GM21619 (cell line): ENCODE measurements at regions not wholly inside any gene's neighbourhood (a gene's known extent, or its start where the extent isn't known, plus 50 kb on each side); places are given as distances from the start of the nearest gene placed in this dataset.
"Not testable (repeated sequence)": the region's sequence is repeated elsewhere in the genome, so short reads cannot be mapped to it uniquely, and the experiment has no call there.

Experiments
- ATAC-seq: cut with Tn5 transposase; IDR thresholded peaks from one replicate; pipeline ENCODE4 v1.9.1; 2021; ENCODE audit not compliant: unreplicated experiment

- no peak for ATAC-seq
Measured at GRCh38 chr13:65540175-65540574, 1690.0 kb downstream of the PCDH9 start.

DNA sequence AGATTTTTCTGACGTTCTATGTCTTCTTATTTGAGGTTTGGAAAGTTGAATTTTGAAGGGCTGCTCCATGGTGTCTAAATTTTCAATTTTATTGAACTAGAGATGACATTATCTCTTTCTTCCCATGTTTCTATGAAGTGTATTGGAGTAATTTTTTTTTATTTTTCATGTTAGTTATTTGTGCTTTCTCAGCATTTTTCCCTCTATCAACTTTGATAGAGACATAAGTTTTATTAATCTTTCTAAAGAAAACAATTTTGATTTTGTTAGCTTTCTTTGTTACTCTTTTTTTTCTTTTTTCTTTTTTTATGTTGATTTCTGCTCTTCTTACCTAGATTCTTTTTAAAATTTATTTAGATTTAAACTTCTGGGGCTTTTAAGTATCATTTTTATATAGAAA lies 1694.8 kb downstream of the PCDH9 start:
- no peak for ATAC-seq

DNA sequence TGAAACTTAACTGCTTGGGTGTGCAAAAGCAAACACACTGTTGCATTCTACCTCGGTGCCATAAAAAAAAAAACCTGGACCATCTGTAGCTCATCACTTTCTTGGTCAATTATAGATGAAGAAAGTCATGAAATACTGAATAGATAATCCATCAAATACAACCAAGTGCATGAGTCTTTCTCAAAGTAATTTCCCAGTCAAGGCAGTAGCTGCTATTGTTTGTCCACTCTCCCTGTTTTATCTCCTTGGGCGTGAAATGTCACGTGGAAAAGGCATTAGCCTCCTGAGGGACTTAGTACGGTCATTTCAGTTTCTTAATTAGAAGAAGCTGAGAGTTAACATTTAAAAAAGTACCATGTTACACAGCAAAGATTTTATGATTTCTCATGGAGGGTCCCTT lies 1697.9 kb downstream of the PCDH9 start:
- ATAC-seq: no peak

- ATAC-seq: no peak
Measured at GRCh38 chr13:65530688-65531087, 1699.4 kb downstream of the PCDH9 start.

- no peak for ATAC-seq
Measured at GRCh38 chr13:65529541-65529940, 1700.6 kb downstream of the PCDH9 start.

- no peak for ATAC-seq
Measured at GRCh38 chr13:65508745-65509144, 1721.4 kb downstream of the PCDH9 start.

GRCh38 chr13:65508338-65508737 lies 1721.8 kb downstream of the PCDH9 start:
- ATAC-seq: no peak

- no peak for ATAC-seq
Measured at GRCh38 chr13:65505941-65506340, 1724.2 kb downstream of the PCDH9 start.

- ATAC-seq: no peak
Measured at GRCh38 chr13:65504213-65504612, 1725.9 kb downstream of the PCDH9 start.

DNA sequence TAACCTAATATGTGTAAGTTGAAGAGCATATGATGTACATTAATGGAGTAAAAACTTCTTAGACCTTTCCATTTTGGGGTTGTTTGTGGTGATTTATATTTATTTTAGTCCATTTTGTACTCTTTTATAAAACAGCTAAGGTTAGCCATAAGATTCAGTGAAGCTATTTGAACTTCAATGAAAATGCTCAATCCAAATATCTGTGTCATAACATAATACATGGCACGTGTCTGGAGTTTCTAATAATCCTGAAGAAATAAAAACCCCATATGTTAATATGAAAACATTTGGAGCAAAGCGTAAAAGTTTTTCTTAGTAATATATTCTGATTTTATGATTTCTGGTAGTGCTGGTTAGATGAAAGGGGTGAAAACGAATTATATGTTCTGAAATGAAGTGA lies 1729.7 kb downstream of the PCDH9 start:
- ATAC-seq: no peak

DNA sequence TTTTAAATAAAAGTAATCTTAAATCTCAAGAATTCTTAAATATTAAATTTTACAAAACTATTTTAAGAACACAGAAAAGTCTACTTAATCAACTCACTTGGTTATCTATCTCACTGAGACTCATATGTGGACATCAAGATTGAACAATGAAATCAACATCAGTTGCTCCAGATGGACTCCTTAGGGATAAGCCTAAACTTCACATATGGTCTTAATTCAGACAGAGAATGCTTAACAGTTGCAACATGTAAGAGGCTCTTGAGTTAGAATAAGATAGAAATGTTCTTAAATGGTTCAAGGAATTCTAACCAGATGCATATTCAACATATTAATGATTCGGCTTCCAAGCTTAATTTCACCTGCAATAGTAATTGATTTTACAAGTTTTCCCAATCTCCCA lies 1730.9 kb downstream of the PCDH9 start:
- ATAC-seq: no peak

- no peak for ATAC-seq
Measured at GRCh38 chr13:65497265-65497664, 1732.9 kb downstream of the PCDH9 start.

DNA sequence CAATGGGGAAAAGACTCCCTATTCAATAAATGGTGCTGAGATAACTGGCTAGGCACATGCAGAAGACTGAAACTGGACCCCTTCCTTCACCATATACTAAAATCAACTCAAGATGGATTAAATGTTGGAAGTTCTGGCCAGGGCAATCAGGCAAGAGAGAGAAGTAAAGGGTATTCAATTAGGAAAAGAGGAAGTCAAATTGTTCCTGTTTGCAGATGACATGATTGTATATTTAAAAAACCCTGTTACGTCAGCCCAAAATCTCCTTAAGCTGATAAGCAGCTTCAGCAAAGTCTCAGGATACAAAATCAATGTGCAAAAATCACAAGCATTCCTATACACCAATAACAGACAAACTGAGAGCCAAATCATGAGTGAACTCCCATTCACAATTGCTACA lies 1739.4 kb downstream of the PCDH9 start:
- ATAC-seq: not testable (repeated sequence)

- ATAC-seq: no peak
Measured at GRCh38 chr13:65488606-65489005, 1741.5 kb downstream of the PCDH9 start.

DNA sequence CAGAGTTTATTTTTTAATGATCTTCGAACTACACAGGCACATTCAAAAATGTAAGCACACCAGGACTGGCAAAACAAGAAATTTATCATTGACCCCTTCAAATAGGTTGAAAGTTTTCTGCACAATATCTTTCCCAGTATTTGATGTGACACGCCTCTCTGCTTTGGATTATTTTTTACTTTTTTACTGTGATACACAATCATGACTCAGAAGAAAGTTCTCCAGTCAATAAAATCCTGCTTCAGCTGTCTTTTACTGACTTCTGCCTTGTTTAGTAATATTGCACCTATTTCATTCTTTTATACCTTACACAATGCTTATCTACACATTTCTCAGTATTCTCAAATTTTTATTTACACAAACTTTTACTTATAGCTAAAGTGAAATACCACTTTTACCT lies 1750.4 kb downstream of the PCDH9 start:
- ATAC-seq: no peak

GRCh38 chr13:65473196-65473595 lies 1756.9 kb downstream of the PCDH9 start:
- no peak for ATAC-seq

- ATAC-seq: no peak
Measured at GRCh38 chr13:65472336-65472735, 1757.8 kb downstream of the PCDH9 start.

GRCh38 chr13:65470781-65471180 lies 1759.4 kb downstream of the PCDH9 start:
- ATAC-seq: no peak

- ATAC-seq: no peak
Measured at GRCh38 chr13:65468628-65469027, 1761.5 kb downstream of the PCDH9 start.

- no peak for ATAC-seq
Measured at GRCh38 chr13:65461590-65461989, 1768.5 kb downstream of the PCDH9 start.

DNA sequence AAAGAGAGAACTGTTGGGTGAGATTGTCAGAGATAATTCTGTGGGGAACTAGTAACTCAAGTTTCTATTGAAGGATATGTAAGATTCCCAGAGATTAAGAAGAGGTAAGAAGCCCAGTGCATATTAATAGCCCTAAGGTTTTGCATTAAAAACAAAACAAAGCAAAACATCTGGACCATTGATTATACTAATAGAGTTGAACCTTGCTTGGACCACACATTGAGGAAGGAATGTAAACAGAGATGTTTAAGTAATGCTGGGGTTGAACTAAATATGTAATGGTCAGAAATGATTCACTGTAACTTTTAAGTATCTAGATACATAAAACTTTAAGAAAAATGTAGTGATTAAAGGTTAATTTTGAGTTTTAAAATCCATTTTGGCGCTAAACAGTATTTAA lies 1770.0 kb downstream of the PCDH9 start:
- ATAC-seq: no peak

DNA sequence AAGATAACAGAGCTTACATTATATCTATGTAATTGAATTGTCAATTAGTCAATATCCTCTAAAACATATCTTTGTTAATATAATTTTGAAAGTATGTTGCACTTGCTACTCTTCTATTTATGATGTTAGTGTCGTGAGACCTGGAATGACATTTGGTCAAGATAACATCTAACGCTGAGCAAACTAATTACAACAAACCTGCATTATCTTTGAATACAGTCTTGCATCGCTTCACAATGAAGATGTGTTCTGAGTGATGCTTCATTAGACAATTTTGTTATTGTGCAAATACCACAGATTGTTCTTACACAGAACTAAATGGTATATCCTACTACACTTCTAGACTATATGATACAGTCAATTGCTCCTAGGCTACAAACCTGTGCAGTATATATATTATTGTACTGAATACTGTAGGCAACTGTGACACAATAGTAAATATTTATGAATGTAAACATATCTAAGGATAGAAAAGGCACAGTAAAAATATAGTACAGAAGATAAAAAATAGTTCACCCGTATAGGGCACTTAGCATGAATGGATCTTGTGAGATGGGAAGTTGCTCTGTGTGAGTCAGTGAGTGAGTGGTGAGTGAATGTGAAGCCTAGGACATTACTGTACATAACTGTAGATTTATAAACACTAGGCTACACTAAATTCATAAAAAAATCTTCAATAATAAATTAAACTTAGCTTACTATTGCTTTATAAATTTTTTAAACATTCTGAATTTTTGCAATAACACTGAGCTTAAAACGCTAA lies 1773.8 kb downstream of the PCDH9 start:
- no peak for ATAC-seq

GRCh38 chr13:65454403-65454802 lies 1775.7 kb downstream of the PCDH9 start:
- no peak for ATAC-seq
